ENCODE measurements at regions not wholly inside any gene's neighbourhood (a gene's known extent, or its start where the extent isn't known, plus 50 kb on each side); places are given as distances from the start of the nearest gene placed in this dataset.

DNA sequence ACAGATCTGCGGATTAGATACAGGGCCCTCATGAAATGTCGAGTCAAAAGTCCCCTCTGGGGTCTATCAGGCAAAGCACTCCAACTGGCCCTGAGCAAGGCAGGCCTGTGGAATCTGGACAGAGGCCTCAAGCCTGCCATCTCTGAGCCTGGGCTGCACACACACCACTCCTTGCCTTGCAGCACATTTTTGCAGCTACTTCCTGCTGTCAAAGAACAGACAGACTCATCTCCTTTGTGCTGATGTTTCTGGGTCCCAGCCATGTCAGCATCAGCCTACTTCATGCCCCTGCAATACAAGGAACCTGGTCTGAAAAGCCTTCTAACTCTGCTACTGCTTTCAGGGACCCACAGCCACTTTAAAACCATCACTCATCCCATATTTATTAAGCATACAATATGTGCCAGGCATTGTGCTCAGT lies 60.6 kb upstream of the IL12A start:
- Histone ChIP-seq H3K4me3 (ENCODE audit: low read length) (no peak overlapping the region), H3K9me3 (ENCODE audit: control insufficient read depth, insufficient read depth, low read length) (peaks cover under 1% of the 10 kb centered on the region), H3K4me1 (ENCODE audit: control insufficient read depth, insufficient read depth, low read length) (peaks cover 3% of the 10 kb centered on the region), H3K27ac (ENCODE audit: low read length) (no peak overlapping the region), H3K27me3 (ENCODE audit: control insufficient read depth, insufficient read depth, low read length) (no peaks in the 10 kb centered on the region), H3K36me3 (ENCODE audit: control insufficient read depth, insufficient read depth, low read length) (no peaks in the 10 kb centered on the region)
- TF ChIP-seq, protein P1, sequence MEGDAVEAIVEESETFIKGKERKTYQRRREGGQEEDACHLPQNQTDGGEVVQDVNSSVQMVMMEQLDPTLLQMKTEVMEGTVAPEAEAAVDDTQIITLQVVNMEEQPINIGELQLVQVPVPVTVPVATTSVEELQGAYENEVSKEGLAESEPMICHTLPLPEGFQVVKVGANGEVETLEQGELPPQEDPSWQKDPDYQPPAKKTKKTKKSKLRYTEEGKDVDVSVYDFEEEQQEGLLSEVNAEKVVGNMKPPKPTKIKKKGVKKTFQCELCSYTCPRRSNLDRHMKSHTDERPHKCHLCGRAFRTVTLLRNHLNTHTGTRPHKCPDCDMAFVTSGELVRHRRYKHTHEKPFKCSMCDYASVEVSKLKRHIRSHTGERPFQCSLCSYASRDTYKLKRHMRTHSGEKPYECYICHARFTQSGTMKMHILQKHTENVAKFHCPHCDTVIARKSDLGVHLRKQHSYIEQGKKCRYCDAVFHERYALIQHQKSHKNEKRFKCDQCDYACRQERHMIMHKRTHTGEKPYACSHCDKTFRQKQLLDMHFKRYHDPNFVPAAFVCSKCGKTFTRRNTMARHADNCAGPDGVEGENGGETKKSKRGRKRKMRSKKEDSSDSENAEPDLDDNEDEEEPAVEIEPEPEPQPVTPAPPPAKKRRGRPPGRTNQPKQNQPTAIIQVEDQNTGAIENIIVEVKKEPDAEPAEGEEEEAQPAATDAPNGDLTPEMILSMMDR (IDR thresholded peaks at IDR 0.05): no peak
- DNase-seq (no peak), ATAC-seq (no peak)
- H3K4me3 Mint-ChIP-seq: no peak overlapping the region
- no peaks in the 10 kb centered on the region for H3K36me3 Mint-ChIP-seq
- WGBS (ENCODE audit: insufficient coverage): 89% methylated on average over 2 of the region's 2 CpGs
- no peaks in the 10 kb centered on the region for H3K27me3 Mint-ChIP-seq (ENCODE audit: low read depth in 2 of 2)
- no peak overlapping the region for H3K27ac Mint-ChIP-seq
- intact Hi-C loops (cut with micrococcal nuclease): no loop called here
- no peaks in the 10 kb centered on the region for H3K4me1 Mint-ChIP-seq
- peaks cover 0 to 1% of the 10 kb centered on the region in 2 donors for H3K9me3 Mint-ChIP-seq

DNA sequence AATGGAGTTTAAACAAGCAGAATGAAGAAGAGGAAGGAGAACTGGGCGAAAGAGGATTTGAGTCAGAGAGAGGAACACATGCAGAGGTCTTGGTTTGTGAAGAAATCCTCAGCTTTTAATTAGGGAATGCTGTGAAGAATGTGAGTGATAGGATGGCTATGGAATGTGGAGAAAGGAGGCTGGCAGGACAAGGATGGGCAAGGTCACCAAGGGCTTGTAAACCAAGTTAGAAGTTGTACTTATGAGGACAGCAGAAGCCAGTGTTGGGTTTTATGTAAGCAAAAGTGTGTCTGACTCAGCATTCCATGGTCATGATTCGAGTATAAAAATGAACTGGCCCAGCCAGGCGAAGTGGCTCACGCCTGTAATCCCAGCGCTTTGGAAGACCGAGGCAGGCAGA lies 60.0 kb upstream of the IL12A start:
- DNase-seq (no peak), ATAC-seq (no peak)
- H3K4me3 Mint-ChIP-seq: no peak overlapping the region
- TF ChIP-seq, protein P1 (IDR thresholded peaks at IDR 0.05): no peak
- peaks cover 0 to 2% of the 10 kb centered on the region in 2 donors for H3K9me3 Mint-ChIP-seq
- intact Hi-C loops (cut with micrococcal nuclease): no loop called here
- Histone ChIP-seq H3K9me3 (ENCODE audit: control insufficient read depth, insufficient read depth, low read length) (peaks cover 3% of the 10 kb centered on the region), H3K27me3 (ENCODE audit: control insufficient read depth, insufficient read depth, low read length) (no peaks in the 10 kb centered on the region), H3K4me1 (ENCODE audit: control insufficient read depth, insufficient read depth, low read length) (no peaks in the 10 kb centered on the region), H3K4me3 (ENCODE audit: low read length) (no peak overlapping the region), H3K27ac (ENCODE audit: low read length) (no peak overlapping the region), H3K36me3 (ENCODE audit: control insufficient read depth, insufficient read depth, low read length) (no peaks in the 10 kb centered on the region)
- no peak overlapping the region for H3K27ac Mint-ChIP-seq
- H3K36me3 Mint-ChIP-seq: no peaks in the 10 kb centered on the region
- WGBS (ENCODE audit: insufficient coverage): 89% methylated on average over 6 of the region's 6 CpGs
- H3K4me1 Mint-ChIP-seq: no peaks in the 10 kb centered on the region
- H3K27me3 Mint-ChIP-seq (ENCODE audit: low read depth in 2 of 2): no peaks in the 10 kb centered on the region

DNA sequence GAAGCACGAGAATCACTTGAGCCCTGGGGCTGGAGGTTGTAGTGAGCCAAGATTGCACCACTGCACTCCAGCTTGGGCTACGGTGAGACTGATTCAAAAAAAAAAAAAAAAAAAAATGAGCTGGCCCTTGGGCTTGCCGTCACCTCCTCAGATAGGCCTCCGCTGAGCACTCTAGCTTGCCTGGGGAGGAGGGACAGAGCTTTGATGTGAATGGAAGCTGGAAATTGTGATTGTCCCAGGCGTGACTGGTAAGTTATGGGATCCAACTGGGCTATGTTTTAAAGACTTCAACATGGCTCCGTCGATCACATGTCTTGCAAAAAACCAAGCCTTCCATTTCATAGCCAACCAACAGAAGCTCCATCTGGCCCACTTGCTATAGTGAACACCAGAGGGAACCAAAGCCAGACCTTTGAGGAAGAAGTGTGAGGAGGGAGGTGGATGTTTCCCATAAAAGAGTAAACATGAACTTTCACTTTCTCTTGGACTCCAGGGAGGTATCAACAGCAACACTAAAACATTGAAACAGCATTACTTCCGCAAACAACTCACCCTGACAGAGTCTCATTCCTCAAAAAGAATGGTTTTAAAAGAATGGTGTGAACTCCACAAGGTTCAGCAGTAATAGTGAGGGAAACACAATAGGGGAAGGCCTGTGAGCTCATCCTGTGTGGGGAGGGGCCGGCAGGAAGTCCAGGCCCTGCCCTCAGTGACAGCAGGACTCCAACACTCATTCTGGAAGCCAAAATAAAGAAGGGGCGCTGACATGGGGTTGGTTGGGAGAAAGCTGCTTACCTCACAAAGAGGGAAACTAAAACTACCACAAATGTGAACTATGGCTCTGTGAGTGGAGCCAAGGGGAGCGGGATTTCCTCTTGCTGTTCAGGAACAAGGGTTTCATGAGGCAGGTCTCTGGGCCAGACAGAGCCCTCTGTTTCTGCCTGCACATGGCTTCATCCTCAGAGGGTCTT lies 59.2 kb upstream of the IL12A start:
- H3K9me3 ChIP-seq (ENCODE audit: control insufficient read depth, insufficient read depth, low read length): peaks cover 10% of the 10 kb centered on the region
- H3K27ac Mint-ChIP-seq: no peak overlapping the region
- DNase-seq (peak in 1 of 2 donors; percentile 10), ATAC-seq (peak; percentile 31 to 57 (median 34))
- no peak overlapping the region for H3K27ac ChIP-seq (ENCODE audit: low read length)
- no peaks in the 10 kb centered on the region for H3K4me1 ChIP-seq (ENCODE audit: control insufficient read depth, insufficient read depth, low read length)
- no peaks in the 10 kb centered on the region for H3K27me3 Mint-ChIP-seq (ENCODE audit: low read depth in 2 of 2)
- intact Hi-C loops (cut with micrococcal nuclease): no loop called here
- H3K9me3 Mint-ChIP-seq: peaks cover under 1 to 6% of the 10 kb centered on the region in 2 donors
- no peak overlapping the region for H3K4me3 Mint-ChIP-seq
- no peaks in the 10 kb centered on the region for H3K27me3 ChIP-seq (ENCODE audit: control insufficient read depth, insufficient read depth, low read length)
- H3K36me3 Mint-ChIP-seq: peaks cover 3% of the 10 kb centered on the region
- no peak overlapping the region for H3K4me3 ChIP-seq (ENCODE audit: low read length)
- WGBS (ENCODE audit: insufficient coverage): 81% methylated on average over 6 of the region's 11 CpGs
- TF ChIP-seq, protein P1 (IDR thresholded peaks at IDR 0.05): no peak
- H3K4me1 Mint-ChIP-seq: no peaks in the 10 kb centered on the region
- H3K36me3 ChIP-seq (ENCODE audit: control insufficient read depth, insufficient read depth, low read length): no peaks in the 10 kb centered on the region

Measured in natural killer cell (primary cell).